CD14-positive monocyte (primary cell): ENCODE measurements at regions not wholly inside any gene's neighbourhood (a gene's known extent, or its start where the extent isn't known, plus 50 kb on each side); places are given as distances from the start of the nearest gene placed in this dataset.

Experiments used
- DNase-seq, 3 donors: peaks; one replicate each; pipeline ENCODE4 v3.0.0-alpha.2; 2011 to 2022
- H2AFZ ChIP-seq: 2 replicates; pipeline ENCODE4 v1.6.0; 2012; ENCODE audit warnings: mild to moderate bottlenecking, low read depth, low read length, inconsistent platforms; ENCODE audit not compliant: insufficient read depth, poor library complexity, severe bottlenecking
- H3K27ac ChIP-seq, 2 donors: 1 replicate in 1 of 2; 2 replicates in 1 of 2; pipeline ENCODE4 v1.5.1; 2012 to 2013; ENCODE audit warnings: low read length in 2 of 2, control low read depth in 1 of 2, inconsistent platforms in 1 of 2, low read depth in 1 of 2, mild to moderate bottlenecking in 1 of 2
- H3K27me3 ChIP-seq, 2 donors: one replicate each; pipeline versions ENCODE4 v1.6.0 to v1.6.1; 2011 to 2013; ENCODE audit warnings: low read length in 2 of 2; ENCODE audit not compliant: control insufficient read depth in 2 of 2, insufficient read depth in 2 of 2
- H3K36me3 ChIP-seq, 2 donors: replicated peaks in 1 of 2; 1 replicate in 1 of 2; 2 replicates in 1 of 2; pipeline versions ENCODE4 v1.5.1 to v1.6.1; 2012 to 2013; ENCODE audit warnings: low read length in 2 of 2, control low read depth in 1 of 2, inconsistent platforms in 1 of 2, mild to moderate bottlenecking in 1 of 2; ENCODE audit not compliant: insufficient read depth in 2 of 2, control insufficient read depth in 1 of 2
- H3K4me1 ChIP-seq, 2 donors: 1 replicate in 1 of 2; 2 replicates in 1 of 2; pipeline versions ENCODE4 v1.5.1 to v1.6.1; 2012 to 2013; ENCODE audit warnings: low read length in 2 of 2, control low read depth in 1 of 2, inconsistent platforms in 1 of 2, mild to moderate bottlenecking in 1 of 2, moderate library complexity in 1 of 2; ENCODE audit not compliant: insufficient read depth in 2 of 2, control insufficient read depth in 1 of 2
- H3K4me2 ChIP-seq: replicated peaks from 2 replicates; pipeline ENCODE3; 2012; ENCODE audit warnings: low read length, moderate library complexity, mild to moderate bottlenecking; ENCODE audit not compliant: poor library complexity, severe bottlenecking; ENCODE audit errors: extremely low read depth
- H3K4me3 ChIP-seq, 3 experiments: fragments of 200-600 bp in 1 of 3; sonication (generic) in 1 of 3; replicated peaks in 1 of 3; 1 replicate in 2 of 3; 2 replicates in 1 of 3; pipeline ENCODE4 v1.5.1; 2011 to 2013; ENCODE audit warnings: low read length in 3 of 3, mild to moderate bottlenecking in 3 of 3, control low read depth in 2 of 3, low read depth in 2 of 3, inconsistent platforms in 1 of 3, moderate library complexity in 1 of 3
- H3K79me2 ChIP-seq: 2 replicates; pipeline ENCODE4 v1.6.0; 2012; ENCODE audit warnings: mild to moderate bottlenecking, control low read depth, inconsistent platforms, low read length, moderate library complexity; ENCODE audit not compliant: insufficient read depth
- H3K9ac ChIP-seq: 2 replicates; pipeline ENCODE4 v1.6.0; 2017; ENCODE audit warnings: low read length, mild to moderate bottlenecking; ENCODE audit not compliant: insufficient read depth, poor library complexity, severe bottlenecking
- H3K9me3 ChIP-seq, 2 donors: replicated peaks in 1 of 2; 1 replicate in 1 of 2; 2 replicates in 1 of 2; pipeline versions ENCODE4 v1.5.1 to v1.6.1; 2012 to 2013; ENCODE audit warnings: low read length in 2 of 2, control low read depth in 1 of 2; ENCODE audit not compliant: control insufficient read depth in 1 of 2, insufficient read depth in 1 of 2
- H4K20me1 ChIP-seq: 2 replicates; pipeline ENCODE4 v1.6.0; 2012; ENCODE audit warnings: mild to moderate bottlenecking, low read length, control low read depth, moderate library complexity; ENCODE audit not compliant: insufficient read depth
- H3K27ac Mint-ChIP-seq, 7 donors: one replicate each; pipeline ENCODE4 v1.8.0; 2020; ENCODE audit warnings: mild to moderate bottlenecking in 7 of 7, mixed read lengths in 7 of 7, moderate library complexity in 6 of 7, inconsistent platforms in 2 of 7
- H3K27me3 Mint-ChIP-seq, 3 donors: one replicate each; pipeline ENCODE4 v1.8.0; 2021 to 2022; ENCODE audit warnings: low read depth in 3 of 3, mild to moderate bottlenecking in 3 of 3, mixed read lengths in 3 of 3, moderate library complexity in 3 of 3, inconsistent platforms in 1 of 3
- H3K36me3 Mint-ChIP-seq, 2 donors: one replicate each; pipeline ENCODE4 v1.8.0; 2020; ENCODE audit warnings: mixed read lengths in 2 of 2, inconsistent platforms in 1 of 2, mild to moderate bottlenecking in 1 of 2
- H3K4me1 Mint-ChIP-seq: one replicate; pipeline ENCODE4 v1.8.0; 2020; ENCODE audit warnings: mild to moderate bottlenecking, mixed read lengths
- H3K4me3 Mint-ChIP-seq, 2 donors: one replicate each; pipeline ENCODE4 v1.8.0; 2020; ENCODE audit warnings: mild to moderate bottlenecking in 2 of 2, mixed read lengths in 2 of 2, moderate library complexity in 1 of 2
- H3K9me3 Mint-ChIP-seq, 7 donors: one replicate each; pipeline ENCODE4 v1.8.0; 2020 to 2022; ENCODE audit warnings: mixed read lengths in 7 of 7, mild to moderate bottlenecking in 6 of 7, moderate library complexity in 6 of 7, inconsistent platforms in 2 of 7
- CTCF ChIP-seq: fragments of 200-600 bp; IDR thresholded peaks from one replicate; pipeline ENCODE4 v1.8.0; 2022; ENCODE audit warnings: antibody characterized with exemption, mild to moderate bottlenecking
- WGBS: methylation state at CpG from one replicate; pipeline ENCODE4 v1.1.5; 2013; ENCODE audit warnings: missing lambda C conversion rate; ENCODE audit not compliant: insufficient coverage; 5-methylcytosine and 5-hydroxymethylcytosine counted together
- intact Hi-C, 2 donors: fragments of 100-400 bp; cut with micrococcal nuclease; formaldehyde crosslinking; loops; one replicate each; pipeline versions ENCODE4 v1.15.0 to v1.15.1; 2023

GRCh38 chr5:33268374-33268773 is 172.4 kb upstream of the TARS1 start:
- H3K4me3 ChIP-seq = no peak overlapping the region
- Mint-ChIP-seq H3K36me3 (no peaks in the 10 kb centered on the region), H3K27me3 (peaks cover 0 to 2% (median 0%) of the 10 kb centered on the region in 3 donors), H3K27ac (no peak overlapping the region), H3K4me1 (no peaks in the 10 kb centered on the region), H3K4me3 (no peak overlapping the region), H3K9me3 (peaks cover 3 to 7% (median 4%) of the 10 kb centered on the region in 7 donors)
- WGBS = no CpG with 5 or more reads among the region's 4 CpGs
- H3K4me2 ChIP-seq = no peak overlapping the region
- H3K9ac ChIP-seq = no peak overlapping the region
- H3K27ac ChIP-seq = no peak overlapping the region
- H3K27me3 ChIP-seq = no peaks in the 10 kb centered on the region
- no peaks in the 10 kb centered on the region for H4K20me1 ChIP-seq
- no peaks in the 10 kb centered on the region for H3K9me3 ChIP-seq
- no peak for DNase-seq
- H2AFZ ChIP-seq = no peak overlapping the region
- no peak for TF ChIP-seq CTCF
- no peaks in the 10 kb centered on the region for H3K4me1 ChIP-seq
- H3K36me3 ChIP-seq = no peaks in the 10 kb centered on the region
- no peaks in the 10 kb centered on the region for H3K79me2 ChIP-seq
- intact Hi-C loops = no loop called here

GRCh38 chr5:33270671-33271070 is 170.1 kb upstream of the TARS1 start:
- H2AFZ ChIP-seq = no peak overlapping the region
- H3K36me3 Mint-ChIP-seq = no peaks in the 10 kb centered on the region

More at GRCh38 chr5:33270671-33271070, 170.1 kb upstream of the TARS1 start:
- Mint-ChIP-seq H3K27ac (no peak overlapping the region), H3K4me1 (no peaks in the 10 kb centered on the region), H3K9me3 (peaks cover 0 to 3% (median 0%) of the 10 kb centered on the region in 7 donors), H3K4me3 (no peak overlapping the region), H3K27me3 (peaks cover 0 to 2% (median 0%) of the 10 kb centered on the region in 3 donors)
- H3K36me3 ChIP-seq = no peaks in the 10 kb centered on the region
- H3K27ac ChIP-seq = no peak overlapping the region
- H3K27me3 ChIP-seq = no peaks in the 10 kb centered on the region
- no peak overlapping the region for H3K4me3 ChIP-seq
- no peaks in the 10 kb centered on the region for H3K79me2 ChIP-seq
- H3K9ac ChIP-seq = no peak overlapping the region
- intact Hi-C loops = no loop called here
- no peak for TF ChIP-seq CTCF
- H3K9me3 ChIP-seq = no peaks in the 10 kb centered on the region
- H3K4me2 ChIP-seq = no peak overlapping the region
- DNase-seq = no peak
- no CpG with 5 or more reads among the region's 1 CpG for WGBS
- H3K4me1 ChIP-seq = no peaks in the 10 kb centered on the region
- H4K20me1 ChIP-seq = no peaks in the 10 kb centered on the region
